GM21825 (cell line): ENCODE measurements at regions not wholly inside any gene's neighbourhood (a gene's known extent, or its start where the extent isn't known, plus 50 kb on each side); places are given as distances from the start of the nearest gene placed in this dataset.

Source experiments
- ATAC-seq: cut with Tn5 transposase; IDR thresholded peaks from one replicate; pipeline ENCODE4 v1.9.1; 2021; ENCODE audit warnings: mild to moderate bottlenecking, moderate library complexity; ENCODE audit not compliant: unreplicated experiment

DNA sequence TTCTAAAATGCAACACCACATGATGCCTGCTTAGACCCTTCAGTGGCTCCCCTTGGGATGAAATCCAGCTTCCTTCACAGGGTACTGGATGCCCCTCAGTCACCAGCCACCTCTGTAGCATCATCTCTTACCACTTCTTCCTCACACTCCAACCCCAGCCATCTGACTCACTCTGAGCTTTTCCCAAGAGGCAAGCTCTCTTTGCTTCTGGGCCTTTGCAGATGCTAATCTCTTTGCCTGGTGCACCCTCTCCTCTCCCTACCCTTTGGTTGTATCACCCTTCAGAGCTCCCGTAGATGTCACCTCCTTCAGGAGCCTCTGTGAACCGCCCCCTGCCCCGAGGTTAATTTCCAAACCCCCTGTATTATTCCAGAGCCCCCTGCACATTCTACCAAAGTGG is 164.8 kb upstream of the ZC3H12A start:
- ATAC-seq, result no peak

DNA sequence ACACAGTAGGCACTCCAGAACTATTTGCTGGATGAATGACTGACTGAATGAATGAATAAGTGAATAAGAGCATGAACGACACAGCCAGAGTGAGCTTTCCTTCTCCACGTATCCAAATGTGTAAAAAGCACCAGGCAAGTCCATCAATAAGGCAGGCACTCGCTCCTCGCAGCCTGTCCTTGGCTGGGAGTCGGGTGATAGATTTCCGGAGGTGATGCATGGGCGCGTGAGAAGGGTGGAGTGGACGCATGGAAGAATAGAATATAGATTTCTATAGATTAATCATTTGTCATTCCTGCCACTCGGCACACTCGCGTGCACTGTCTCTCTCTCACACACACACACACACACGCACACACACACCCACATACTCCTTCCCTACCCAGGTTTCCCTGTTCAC is 164.3 kb upstream of the ZC3H12A start:
- no peak for ATAC-seq

DNA sequence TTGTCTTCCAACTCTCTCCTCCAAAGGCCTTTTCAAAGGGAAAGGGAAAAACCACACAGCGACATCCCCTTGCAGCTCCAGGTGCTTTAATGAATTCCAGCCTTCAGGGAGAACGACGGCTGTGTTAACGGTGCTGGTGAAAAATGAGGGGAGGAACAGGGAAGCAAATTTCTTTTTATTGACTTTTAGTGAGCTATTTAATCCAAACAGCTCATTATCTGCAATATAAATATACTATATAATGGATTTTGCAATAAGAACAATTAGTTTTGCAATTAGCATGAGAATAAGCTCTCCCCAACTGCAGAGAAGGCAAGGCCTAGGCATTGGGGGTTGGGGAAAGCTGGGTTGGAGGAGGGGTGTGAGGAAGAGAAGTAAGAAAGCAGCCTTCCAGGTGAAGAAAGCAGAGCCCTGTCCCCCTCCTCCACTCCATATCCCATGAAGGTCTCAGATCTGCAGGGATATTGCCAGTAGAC is 159.0 kb upstream of the ZC3H12A start:
- no peak for ATAC-seq

DNA sequence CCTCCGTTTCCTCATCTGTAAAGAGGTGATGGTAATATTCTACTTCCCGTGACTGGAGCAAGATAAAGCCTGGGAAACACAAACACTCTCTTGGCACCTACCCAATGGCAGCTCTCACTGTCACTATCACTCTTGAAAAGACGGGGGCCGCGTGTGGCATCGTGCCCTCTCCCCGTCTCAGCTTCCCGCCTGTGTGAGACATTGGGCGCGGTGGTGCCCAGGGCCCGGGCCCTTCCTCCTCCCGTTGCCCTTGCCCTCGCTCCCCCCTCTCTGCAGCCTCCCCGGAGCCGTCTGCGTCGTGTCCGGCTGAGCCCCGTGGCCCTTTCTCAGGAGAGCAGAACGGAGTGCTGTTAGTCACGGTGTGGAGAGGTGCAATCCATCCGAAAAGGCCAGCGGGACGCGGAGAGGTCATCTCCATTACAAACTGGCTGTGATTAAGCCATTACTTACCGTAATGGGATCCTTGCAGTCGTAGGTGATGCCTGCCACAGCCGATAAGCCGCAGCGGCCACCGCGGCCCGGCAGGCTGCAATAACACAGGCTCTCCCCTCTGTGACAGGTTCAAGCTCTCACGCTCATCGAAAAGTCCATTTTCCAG is 156.4 kb upstream of the ZC3H12A start:
- ATAC-seq, result no peak

DNA sequence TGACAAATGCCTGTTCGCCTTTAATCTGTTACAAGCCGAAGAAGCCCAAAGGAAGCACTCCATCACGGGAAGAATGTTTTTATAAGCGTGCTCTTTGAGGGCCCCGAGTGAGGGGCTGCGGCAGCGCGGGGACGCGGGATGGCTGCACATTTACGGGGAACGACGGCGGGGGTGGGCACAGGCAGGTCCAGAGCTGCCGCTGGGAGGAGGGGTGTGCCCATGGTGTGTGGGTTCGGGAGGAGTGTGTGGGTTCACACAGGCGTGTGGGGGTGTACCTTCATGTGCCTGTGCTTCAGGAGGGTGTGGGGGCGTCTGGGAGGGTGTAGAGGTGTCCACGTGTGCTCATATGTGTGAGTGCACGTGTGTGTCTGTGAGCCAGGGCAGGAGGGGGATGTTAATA is 155.9 kb upstream of the ZC3H12A start:
- ATAC-seq, result no peak

DNA sequence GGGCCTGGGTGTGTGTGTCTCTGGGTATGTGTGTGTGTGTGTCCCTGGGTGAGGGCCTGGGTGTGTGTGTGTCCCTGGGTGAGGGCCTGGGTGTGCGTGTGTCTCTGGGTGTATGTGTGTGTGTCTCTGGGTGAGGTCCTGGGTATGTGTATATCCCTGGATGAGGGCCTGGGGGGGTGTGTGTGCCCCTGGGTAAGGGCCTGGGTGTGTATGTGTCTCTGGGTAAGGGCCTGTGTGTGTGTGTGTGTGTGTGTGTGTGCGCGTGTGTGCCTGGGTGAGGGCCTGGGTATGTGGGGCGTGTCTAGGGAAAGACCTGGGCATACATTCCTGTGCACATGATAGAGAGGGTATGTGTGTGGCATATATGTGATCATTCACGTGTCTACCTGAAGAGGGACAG is 155.1 kb upstream of the ZC3H12A start:
- no peak for ATAC-seq

DNA sequence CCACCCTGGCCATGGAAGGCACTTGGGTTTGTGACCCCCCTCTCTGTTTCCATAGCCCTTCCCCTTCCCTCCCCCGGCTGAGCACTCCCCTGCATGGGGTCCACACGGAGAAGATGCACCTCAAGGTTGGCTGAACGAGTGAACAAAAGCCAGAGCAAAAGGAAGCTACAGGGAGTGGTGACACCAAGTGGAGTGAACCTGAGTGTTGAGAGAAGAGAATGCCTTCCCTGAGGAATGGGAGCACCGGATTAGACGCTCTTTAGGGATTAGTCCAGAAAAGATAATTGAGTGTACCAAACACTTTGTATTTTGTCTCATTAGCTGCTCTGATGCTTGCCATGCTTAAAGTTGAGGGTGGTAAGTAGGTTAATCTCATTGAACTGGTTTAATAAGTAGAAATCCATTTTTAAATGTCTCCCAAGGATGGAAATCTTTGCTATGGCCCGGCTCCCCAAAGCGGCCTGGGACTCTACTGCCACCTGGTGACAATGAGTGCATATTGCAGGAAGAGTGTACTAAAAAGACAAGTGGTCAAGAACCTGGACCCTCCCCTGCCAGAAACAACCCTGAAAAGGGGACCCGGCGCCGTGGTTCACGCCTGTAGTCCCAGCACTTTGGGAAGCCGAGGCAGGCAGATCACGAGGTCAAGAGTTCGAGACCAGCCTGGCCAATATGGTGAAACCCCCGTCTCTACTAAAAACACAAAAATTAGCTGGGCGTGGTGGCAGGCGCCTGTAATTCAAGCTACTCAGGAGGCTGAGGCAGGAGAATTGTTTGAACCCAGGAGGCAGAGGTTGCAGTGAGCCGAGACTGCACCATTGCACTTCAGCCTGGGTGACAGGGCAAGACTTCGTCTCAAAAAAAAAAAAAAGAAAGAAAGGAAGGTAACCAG is 150.6 kb upstream of the ZC3H12A start:
- no peak for ATAC-seq

DNA sequence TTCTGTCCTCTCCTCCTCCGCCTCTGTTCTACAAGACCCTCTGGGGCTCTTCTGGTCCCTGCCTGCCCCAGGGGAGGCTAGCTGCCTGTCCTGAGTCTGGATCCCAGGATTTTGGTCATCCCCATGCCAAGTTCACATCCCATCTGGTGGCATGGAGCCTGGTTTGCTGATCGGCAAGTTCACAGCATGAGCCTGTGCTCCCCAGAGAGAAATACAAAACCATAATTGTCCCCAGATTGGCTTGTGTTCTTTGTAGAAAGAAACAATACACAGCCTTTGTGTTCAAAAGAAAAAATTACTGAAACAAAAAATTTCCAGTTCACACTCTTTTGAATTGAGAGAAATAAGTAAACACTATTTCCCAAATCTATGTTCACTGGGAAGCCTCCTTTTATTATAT is 149.4 kb upstream of the ZC3H12A start:
- ATAC-seq, result no peak

DNA sequence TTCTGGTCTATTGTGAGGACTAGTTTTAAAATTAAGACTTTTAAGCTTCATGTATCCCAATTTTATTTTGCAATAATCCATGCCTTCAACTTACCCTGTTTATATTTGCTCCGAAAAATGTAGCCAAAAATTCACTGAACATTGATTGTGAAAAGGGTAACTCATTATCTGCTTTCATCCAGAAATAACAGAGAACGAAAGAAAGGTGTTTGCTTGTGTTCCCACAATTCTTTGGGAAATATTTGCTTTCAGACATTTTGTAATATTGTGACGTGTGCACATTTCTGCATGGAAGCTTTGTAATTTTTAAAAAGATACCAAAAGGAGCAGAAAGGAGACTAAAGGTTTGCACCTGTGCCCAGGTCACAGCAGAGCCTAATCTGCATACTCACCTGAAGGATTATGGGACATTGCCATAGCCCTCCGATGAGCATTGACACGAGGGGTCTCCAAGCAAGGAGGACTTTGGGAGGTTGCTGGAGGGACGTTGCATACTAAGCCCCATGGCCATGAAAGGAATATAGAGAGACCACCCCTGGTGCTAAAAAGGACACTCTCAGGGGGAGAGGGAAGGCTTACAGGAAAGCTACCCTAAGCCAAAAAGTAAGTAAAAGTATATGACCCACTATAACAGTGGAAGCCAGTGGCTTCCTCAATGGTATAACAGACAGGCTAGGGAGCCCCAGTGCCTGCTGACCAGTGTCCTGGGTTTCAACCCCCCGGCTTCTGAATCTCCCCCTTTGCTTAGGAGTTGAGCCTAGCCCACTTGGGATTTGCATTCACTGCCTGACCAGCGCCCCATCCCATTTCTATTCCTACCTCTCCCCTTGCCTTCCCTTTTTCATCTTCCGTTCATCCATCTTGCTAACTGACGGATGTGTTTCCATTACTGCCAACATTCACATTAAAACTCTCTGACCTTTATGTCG is 148.6 kb upstream of the ZC3H12A start:
- no peak for ATAC-seq

DNA sequence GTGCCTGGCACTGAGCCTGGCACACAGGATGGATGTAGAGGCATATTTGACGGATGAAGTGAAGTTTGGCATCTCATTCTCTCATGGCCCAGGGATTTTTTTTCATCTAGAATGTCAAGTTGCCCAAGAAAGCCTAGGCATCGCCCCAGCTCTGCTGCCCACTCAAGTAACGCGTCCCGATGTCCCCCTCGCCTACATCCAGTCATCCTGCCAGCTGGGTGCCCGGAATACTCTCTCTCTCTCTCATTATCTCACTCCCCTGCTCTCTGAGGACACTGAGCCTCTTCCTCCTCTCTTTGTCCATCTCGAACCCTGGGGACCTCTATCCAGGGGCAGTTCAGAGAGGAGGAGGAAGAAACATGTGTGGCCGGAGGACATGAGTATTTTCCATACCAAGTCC is 142.3 kb upstream of the ZC3H12A start:
- no peak for ATAC-seq

DNA sequence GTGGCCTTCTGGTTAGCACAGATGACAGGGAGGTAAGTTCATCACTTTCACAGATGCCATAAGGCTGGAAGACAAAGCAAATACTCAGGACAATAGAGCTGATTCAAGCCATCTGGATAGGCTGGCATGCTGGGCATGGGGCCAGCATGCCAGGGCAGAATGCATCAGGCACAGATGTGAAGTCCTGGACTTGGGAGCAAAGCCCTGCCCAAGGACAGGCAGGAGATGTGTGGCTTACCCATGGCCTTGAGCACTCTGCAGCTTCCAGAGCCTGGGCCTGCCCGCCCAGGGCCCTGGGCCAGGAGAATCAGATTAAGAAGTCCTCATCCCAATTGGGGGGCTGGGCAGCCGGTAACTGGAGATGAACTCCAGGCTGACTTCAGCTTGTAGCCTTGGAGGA is 135.7 kb upstream of the ZC3H12A start:
- ATAC-seq, result no peak

DNA sequence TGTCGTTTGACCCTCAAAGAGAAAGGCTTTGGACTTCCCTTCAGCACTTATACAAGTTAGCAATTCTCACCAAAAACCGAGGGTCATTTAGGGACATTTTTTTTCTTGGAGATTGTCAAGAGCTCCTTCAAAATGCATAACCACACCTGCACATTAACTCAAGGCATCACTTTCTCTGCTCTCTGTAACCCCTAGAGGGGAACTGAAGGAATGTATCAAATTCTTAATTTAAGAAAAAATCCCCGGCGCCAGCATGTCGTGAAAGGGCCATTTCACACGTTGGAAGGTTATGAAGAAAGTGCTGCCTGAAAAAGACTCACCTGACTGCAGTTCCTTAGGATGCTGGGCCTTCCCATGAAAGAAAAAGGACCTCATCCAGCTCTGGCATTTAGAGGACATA is 131.6 kb upstream of the ZC3H12A start:
- no peak for ATAC-seq

DNA sequence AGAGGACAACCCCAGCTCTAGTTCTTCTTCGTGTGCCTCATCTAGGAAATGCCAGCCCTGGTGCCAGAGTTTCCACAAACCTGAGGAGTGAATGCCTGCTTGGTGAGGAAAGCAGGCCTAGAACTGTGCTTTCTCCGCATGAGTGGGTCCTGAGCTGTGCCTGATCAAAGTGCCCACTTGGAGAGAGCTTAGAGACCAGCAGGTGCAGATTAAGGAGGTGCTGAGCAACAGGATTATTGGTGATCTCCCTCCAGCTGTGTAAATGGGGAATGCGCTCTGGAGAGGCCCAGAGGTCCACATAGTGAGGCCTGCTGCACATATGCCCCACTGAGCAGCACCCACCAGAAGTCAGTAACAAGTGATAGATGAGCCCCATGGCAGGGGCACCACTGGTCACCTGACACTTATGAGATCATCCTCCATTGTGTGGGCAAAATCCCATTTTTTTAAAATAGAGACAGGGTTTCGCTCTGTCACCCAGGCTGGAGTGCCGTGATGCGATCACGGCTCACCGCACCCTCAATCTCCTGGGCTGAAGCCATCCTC is 127.2 kb upstream of the ZC3H12A start:
- ATAC-seq, result no peak

DNA sequence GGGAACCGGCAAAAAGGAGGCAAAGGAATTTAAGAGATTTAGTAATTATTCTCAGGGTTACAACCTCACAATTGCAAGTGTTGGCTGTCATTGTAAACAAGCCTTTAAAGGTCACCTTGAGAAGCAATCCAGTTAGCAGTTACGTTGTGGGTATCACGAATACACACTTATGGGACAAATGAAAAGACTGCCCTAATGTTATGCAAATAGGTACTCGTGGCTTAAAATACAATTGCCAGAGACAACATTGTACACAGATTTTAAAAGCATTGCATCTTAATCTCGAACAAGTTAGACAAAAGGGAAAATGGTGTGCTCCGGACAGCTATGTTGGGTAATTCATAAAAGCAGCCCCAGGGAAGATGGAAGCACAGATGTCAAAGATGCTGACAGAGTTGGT is 120.5 kb upstream of the ZC3H12A start:
- ATAC-seq, result no peak

DNA sequence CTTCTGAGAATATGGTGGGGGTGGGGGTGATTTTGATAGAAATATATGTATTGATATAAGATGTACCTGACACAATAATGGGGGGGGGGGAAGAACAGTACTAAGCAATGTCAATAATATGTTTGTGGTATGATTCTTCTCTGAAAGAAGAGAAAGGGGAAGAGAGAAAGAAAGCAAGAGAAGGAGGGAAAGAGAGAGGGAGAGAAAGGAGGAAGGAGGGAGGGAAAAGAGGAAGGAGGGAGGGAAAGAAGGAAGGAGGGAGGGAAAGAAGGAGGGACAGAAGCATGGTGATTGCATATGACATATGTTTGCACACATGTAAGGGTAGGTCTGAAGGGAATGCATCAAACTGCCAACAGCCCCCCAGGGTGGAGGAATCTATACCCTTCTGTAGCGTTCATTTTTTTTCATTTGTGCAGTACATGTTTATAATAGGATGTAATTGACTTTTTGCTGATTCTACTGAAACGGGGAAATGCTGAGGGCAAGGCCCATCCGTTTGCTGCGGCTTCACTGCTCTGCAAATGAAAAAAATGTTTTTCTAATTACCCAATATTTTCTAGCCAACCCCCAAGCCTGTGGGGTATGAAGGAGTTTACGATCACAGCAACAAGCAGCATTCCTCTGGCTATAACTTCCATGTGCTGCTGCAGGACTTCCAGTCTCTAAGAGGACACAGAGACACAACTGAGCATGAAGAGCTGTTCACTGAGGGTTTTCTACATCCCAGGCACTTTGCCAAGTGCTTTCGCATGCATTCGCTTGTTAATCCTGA is 119.3 kb upstream of the ZC3H12A start:
- no peak for ATAC-seq

DNA sequence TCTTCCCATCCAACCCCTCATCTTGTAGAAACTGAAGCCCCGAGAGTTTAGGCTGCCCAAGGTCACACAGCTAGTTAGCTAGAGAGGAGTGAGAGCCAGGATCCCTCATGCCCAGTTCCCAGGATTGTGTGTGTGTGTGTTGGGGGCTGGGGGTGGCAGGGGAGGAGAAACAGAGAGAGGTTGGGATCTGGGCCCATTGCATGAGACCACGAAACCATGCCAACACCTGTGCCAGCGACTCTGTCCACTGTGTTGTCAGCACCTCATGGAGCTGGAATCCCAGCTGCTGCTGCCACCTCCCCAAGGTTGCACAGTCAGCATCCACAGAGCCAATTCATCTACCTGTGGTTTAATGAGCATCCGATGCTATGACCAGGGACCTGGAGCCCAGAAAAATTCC is 115.4 kb upstream of the ZC3H12A start:
- no peak for ATAC-seq

DNA sequence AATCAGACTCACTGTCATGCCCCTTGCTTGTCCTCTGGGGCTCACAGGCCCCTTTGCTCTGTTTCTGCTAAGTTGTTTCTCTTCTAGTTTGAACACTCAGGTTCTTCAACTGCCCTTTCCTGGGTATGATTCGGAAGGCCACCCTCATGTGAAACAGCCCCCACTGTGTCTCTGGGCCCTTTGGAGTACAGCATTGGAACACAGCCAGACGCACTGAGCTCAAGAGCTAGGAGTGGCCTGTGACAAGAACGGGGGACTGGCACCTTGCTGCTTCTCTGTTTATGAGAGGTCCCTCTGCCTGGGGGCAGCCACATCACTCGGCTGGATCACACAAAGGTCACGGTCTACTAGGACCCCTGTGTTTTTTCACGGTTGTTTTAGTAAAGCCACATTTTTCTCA is 114.4 kb upstream of the ZC3H12A start:
- no peak for ATAC-seq

DNA sequence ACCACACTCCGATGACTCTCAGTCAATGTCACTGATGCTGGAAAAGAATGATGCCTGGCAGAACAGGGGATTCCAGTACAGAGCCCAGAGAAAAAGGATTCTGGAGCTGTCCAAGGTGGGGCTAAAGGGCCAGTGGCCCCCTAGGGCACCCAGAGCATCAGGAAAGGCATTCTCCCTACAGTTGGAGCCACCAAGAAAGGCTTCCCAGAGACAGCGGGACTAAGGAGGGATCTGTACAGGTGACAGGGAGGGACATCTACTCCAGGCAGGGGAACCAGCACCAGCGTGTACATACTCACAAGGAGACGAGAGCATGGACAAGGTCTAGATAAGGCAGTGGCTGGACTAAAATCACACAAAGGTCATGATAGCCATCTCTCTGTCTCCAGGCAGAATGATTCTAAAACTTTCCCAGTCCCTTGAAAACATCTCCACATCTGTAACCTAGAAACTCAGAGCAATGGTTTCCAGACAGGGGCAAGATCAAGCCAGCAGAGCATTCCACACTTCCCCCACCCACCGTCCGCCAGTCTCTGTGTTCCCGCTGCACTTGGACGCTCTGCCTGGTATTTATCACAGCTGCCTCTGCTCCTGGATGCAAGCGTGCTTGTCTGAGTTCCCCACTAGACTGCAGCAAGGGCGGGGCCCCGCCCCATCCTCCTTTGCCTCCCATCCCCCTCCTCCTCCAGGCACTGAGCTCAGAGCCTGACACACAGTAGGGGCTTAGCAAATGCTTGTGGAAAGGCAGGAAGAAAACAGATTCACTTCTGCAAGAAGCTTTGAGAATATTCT is 111.6 kb upstream of the ZC3H12A start:
- ATAC-seq, result no peak

DNA sequence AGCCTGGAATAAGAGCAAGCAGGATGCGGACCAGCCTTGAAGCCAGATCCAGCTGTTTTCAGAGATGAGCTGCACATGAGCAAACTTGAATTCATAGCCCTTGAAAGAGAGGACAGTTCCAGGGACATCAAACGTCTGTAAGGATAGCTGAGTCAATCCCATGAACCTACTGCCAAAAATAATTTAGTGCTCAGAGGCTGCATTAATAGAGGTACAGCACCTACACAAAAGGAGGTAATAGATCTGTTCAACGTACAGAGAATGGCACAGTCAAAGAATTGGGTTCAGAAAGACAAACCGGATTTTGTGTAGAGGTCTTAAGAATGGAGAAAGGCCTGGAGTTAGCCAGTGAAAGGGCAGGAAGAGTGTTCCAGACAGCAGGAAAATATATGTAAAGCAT is 110.8 kb upstream of the ZC3H12A start:
- ATAC-seq, result no peak
